Activated naive CD8-positive, alpha-beta T cell treated with anti-CD3 and anti-CD28 coated beads, Interleukin-2, amount 50 U/mL, for 24 hours (primary cell): ENCODE measurements at regions not wholly inside any gene's neighbourhood (a gene's known extent, or its start where the extent isn't known, plus 50 kb on each side); places are given as distances from the start of the nearest gene placed in this dataset.
"Not testable (repeated sequence)": the region's sequence is repeated elsewhere in the genome, so short reads cannot be mapped to it uniquely, and the experiment has no call there.

Source experiments
- ATAC-seq: fragments of 150-1000 bp; cut with Tn5 transposase; one replicate; pipeline ENCODE4 v1.10.0; 2021
- DNase-seq: peaks from one replicate; pipeline ENCODE4 v3.0.0; 2021
- H3K27ac Mint-ChIP-seq: one replicate; pipeline ENCODE4 v1.8.0; 2021; ENCODE audit warnings: mild to moderate bottlenecking, mixed read lengths
- H3K27me3 Mint-ChIP-seq: one replicate; pipeline ENCODE4 v1.8.0; 2021; ENCODE audit warnings: mixed read lengths
- H3K36me3 Mint-ChIP-seq: one replicate; pipeline ENCODE4 v1.8.0; 2021; ENCODE audit warnings: low read depth, mixed read lengths
- H3K4me1 Mint-ChIP-seq: one replicate; pipeline ENCODE4 v1.8.0; 2021; ENCODE audit warnings: mixed read lengths
- H3K4me3 Mint-ChIP-seq: one replicate; pipeline ENCODE4 v1.8.0; 2021; ENCODE audit warnings: mild to moderate bottlenecking, moderate library complexity, mixed read lengths
- H3K9me3 Mint-ChIP-seq: one replicate; pipeline ENCODE4 v1.8.0; 2021; ENCODE audit warnings: mixed read lengths

- DNase-seq (peak; percentile 84), ATAC-seq (peak; percentile 82)
- Mint-ChIP-seq H3K27ac (peak overlapping the region; percentile 52), H3K27me3 (no peaks in the 10 kb centered on the region), H3K4me1 (peaks cover 11% of the 10 kb centered on the region), H3K9me3 (no peaks in the 10 kb centered on the region), H3K36me3 (no peaks in the 10 kb centered on the region), H3K4me3 (peak overlapping the region; percentile 46)
Measured at GRCh38 chr7:66413379-66414114, 208.4 kb downstream of the TPST1 start.

DNA sequence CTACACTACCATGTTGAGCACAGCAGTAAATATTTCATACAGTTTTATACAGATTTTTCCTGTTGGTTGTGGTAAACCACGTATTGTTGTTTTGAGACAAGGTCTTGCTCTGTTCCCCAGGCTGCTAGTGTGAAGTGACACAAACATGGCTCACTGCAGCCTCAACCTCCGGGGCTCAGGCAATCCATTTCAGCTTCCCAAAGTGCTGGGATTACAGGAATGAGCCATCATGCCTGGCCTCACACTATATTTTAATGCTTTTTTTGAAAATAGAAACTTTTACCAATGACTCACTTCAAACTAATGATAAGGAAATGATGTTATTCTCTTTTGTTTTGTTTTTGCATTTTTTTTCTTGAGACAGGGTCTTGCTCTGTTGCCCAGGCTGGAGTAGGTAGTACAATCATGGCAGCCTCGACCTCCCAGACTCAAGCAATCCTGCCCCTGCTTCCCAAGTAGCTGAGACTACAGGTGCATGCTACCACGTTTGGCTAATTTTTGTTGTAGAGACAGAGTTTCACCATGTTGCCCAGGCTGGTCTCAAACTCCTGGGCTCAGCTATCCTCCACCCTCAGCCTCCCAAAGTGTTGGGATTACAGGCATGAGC is 210.6 kb downstream of the TPST1 start:
- DNase-seq (no peak), ATAC-seq (no peak)
- no peaks in the 10 kb centered on the region for H3K9me3 Mint-ChIP-seq
- no peaks in the 10 kb centered on the region for H3K27me3 Mint-ChIP-seq
- no peaks in the 10 kb centered on the region for H3K36me3 Mint-ChIP-seq
- H3K4me1 Mint-ChIP-seq: peaks cover 11% of the 10 kb centered on the region
- no peak overlapping the region for H3K27ac Mint-ChIP-seq
- no peak overlapping the region for H3K4me3 Mint-ChIP-seq

- H3K4me1 Mint-ChIP-seq: peaks cover 10% of the 10 kb centered on the region
- H3K27ac Mint-ChIP-seq: no peak overlapping the region
- H3K36me3 Mint-ChIP-seq: peaks cover 1% of the 10 kb centered on the region
- H3K4me3 Mint-ChIP-seq: no peak overlapping the region
- DNase-seq (no peak), ATAC-seq (no peak)
- H3K9me3 Mint-ChIP-seq: no peaks in the 10 kb centered on the region
- no peaks in the 10 kb centered on the region for H3K27me3 Mint-ChIP-seq
Measured at GRCh38 chr7:66418537-66418936, 210.1 kb upstream of the KCTD7 start.

DNA sequence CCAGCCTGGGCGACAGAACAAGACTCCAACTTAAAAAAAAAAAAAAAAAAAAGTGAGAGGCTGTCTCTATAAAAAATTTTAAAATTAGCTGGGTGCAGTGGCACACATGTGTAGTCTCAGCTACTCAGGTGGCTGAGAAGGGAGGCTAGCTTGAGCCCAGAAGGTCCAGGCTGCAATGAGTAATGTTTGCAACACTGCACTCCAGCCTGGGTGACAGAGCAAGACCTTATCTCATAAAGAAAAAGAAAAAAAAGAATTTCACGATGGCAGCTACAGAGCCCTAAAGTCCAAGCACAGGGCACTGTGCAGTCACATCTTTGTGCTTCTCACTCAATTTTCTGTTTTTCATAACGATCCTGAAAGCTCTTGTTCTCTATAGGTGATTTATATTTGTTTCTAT is 209.5 kb upstream of the KCTD7 start:
- no peak overlapping the region for H3K27ac Mint-ChIP-seq
- peaks cover 3% of the 10 kb centered on the region for H3K36me3 Mint-ChIP-seq
- no peaks in the 10 kb centered on the region for H3K9me3 Mint-ChIP-seq
- ATAC-seq (no peak), DNase-seq (no peak)
- H3K4me3 Mint-ChIP-seq: no peak overlapping the region
- H3K27me3 Mint-ChIP-seq: no peaks in the 10 kb centered on the region
- peaks cover 4% of the 10 kb centered on the region for H3K4me1 Mint-ChIP-seq

GRCh38 chr7:66421830-66422475 is 206.7 kb upstream of the KCTD7 start:
- Mint-ChIP-seq H3K27ac (no peak overlapping the region), H3K9me3 (no peaks in the 10 kb centered on the region), H3K27me3 (no peaks in the 10 kb centered on the region), H3K36me3 (peaks cover 3% of the 10 kb centered on the region), H3K4me1 (no peaks in the 10 kb centered on the region), H3K4me3 (no peak overlapping the region)
- DNase-seq (no peak), ATAC-seq (no peak)

- DNase-seq (no peak), ATAC-seq (no peak)
- Mint-ChIP-seq H3K4me3 (no peak overlapping the region), H3K4me1 (no peaks in the 10 kb centered on the region), H3K27ac (no peak overlapping the region), H3K9me3 (no peaks in the 10 kb centered on the region), H3K27me3 (no peaks in the 10 kb centered on the region), H3K36me3 (peaks cover 3% of the 10 kb centered on the region)
Measured at GRCh38 chr7:66423729-66424128, 205.0 kb upstream of the KCTD7 start.

DNA sequence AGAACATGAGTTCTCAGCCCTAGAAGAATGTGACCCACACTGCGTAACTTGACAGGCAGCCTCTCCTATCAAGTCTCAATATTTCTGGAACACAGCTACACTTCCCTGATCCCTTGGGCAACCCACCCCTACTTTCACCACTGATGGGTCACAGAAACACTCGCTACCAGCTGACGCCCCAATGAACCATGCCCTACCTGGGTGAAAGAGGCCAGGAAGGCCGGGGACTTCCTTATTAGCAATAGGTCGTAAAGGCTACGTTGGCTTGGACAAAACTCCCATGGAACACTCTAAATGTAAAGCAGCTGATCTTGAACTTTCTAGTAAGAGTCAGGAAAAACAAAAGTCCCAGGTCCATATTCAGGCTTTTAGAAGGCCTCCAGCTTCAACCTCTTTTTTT is 202.3 kb upstream of the KCTD7 start:
- ATAC-seq: no peak
- peaks cover 3% of the 10 kb centered on the region for H3K36me3 Mint-ChIP-seq

DNA sequence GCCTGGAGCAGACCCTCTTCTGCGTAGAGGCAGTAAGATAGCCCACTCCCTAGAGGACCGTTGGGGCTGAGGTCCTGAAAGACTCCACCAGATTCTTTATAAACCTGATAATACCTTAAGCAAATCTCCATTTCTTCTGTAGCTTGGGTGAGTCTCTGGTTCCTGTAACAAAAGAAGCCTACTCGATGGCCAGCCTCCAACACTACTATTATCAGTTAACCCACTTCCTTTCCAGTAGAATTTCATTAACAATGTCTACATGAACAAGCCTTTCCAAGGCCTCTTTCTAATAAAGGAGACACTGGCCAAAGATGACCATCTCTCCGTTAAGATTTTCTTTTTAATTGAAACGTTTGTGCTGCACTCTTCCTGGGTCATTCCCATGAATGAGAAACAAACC is 201.7 kb upstream of the KCTD7 start:
- Mint-ChIP-seq H3K27me3 (no peaks in the 10 kb centered on the region), H3K27ac (no peak overlapping the region), H3K36me3 (peaks cover 3% of the 10 kb centered on the region), H3K9me3 (no peaks in the 10 kb centered on the region), H3K4me1 (no peaks in the 10 kb centered on the region), H3K4me3 (no peak overlapping the region)
- no peak for ATAC-seq
- no peak for DNase-seq

More for the DNA sequence above, 202.3 kb upstream of the KCTD7 start:
- Mint-ChIP-seq H3K9me3 (no peaks in the 10 kb centered on the region), H3K4me3 (no peak overlapping the region), H3K27ac (no peak overlapping the region), H3K27me3 (no peaks in the 10 kb centered on the region), H3K4me1 (no peaks in the 10 kb centered on the region)
- DNase-seq: no peak

- H3K27ac Mint-ChIP-seq: no peak overlapping the region
- no peaks in the 10 kb centered on the region for H3K9me3 Mint-ChIP-seq
- H3K27me3 Mint-ChIP-seq: no peaks in the 10 kb centered on the region
- DNase-seq: no peak
- no peak overlapping the region for H3K4me3 Mint-ChIP-seq
- ATAC-seq: no peak
- peaks cover 3% of the 10 kb centered on the region for H3K36me3 Mint-ChIP-seq
- no peaks in the 10 kb centered on the region for H3K4me1 Mint-ChIP-seq
Measured at GRCh38 chr7:66427956-66428355, 200.7 kb upstream of the KCTD7 start.

DNA sequence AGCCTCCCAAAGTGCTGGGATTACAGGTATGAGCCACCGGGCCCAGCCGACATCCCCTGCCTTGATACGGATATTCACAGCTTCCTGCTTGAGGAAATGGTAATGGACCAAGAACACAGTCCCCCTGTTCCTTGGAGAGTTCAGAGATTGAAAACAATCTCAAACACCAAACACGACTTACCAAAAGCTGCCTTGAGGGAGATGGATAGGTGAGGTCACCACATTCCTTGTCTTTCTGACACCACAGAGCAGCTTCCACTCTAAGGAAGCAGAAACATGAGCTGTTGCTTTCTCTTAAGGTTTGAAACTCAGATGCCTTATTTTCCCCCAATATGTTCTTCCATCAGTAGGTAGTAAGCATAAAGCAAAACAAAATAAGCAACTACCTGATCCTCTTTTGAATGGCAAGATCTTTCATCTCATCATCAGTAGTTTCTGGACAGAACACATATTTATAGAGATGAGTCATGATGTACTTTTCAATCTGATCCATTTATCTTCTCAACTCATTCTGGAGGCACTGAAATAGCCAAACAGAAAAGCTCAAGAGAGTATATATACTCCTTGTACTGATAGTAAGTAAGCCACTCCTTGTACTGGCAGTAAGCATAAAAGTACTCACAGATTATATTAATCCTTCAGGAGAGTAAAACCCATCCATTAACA is 199.1 kb upstream of the KCTD7 start:
- Mint-ChIP-seq H3K36me3 (no peaks in the 10 kb centered on the region), H3K9me3 (no peaks in the 10 kb centered on the region), H3K27me3 (no peaks in the 10 kb centered on the region), H3K4me3 (no peak overlapping the region), H3K4me1 (no peaks in the 10 kb centered on the region), H3K27ac (no peak overlapping the region)
- DNase-seq (no peak), ATAC-seq (no peak)

DNA sequence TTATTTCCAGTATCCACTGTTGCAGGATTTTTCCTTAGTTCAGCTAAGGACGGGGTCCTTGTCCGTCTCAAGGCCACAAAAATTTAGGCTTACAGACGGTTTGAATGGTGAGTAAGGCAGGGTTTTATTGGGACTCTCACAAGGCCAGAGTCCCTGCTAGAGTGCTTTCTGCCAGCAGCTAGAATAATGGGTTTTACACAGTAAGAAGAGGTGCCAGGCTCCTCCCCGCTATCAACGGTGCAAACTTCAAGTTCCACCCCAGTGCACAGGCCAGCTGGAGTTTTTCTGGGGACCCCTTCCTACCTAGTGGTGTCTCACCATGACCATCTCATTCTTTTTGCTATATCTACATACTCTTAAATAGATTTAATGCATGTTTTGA is 198.5 kb upstream of the KCTD7 start:
- Mint-ChIP-seq H3K9me3 (no peaks in the 10 kb centered on the region), H3K36me3 (no peaks in the 10 kb centered on the region), H3K4me3 (no peak overlapping the region), H3K4me1 (no peaks in the 10 kb centered on the region), H3K27me3 (no peaks in the 10 kb centered on the region), H3K27ac (no peak overlapping the region)
- ATAC-seq (no peak), DNase-seq (no peak)

DNA sequence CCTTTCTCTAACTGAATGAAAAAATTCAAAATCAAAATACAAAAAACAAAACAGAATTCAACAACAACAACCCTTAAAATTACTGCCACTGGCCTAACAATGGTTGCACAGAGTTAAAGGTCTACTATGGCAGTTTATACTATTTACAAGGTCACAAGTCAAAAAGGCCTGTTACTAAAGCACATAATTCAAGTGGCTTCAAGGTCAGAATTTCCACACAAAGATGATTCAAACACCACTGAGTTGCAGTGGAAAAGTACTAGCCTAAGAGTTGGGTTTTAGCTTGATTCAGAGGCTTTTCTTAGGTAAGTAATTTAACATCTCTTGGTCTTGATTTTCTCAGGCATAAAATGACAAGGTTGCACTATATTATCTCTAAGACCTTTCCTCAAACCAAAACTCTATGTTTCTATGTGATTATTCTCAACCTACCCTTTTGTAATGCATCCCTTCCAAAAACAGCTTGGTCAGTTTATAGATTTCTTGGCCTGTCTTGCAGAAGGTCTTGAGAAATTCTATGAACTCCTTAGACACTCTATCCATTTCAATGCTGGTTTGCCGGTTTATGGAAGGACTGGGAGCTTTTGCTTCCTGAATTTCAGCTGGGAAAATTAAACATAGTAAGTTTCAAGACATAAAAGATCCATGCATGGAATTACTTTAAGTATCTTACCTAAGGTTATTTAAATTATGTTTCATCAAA is 189.8 kb upstream of the KCTD7 start:
- not testable (repeated sequence) for H3K9me3 Mint-ChIP-seq, H3K4me3 Mint-ChIP-seq, H3K27me3 Mint-ChIP-seq, DNase-seq, H3K36me3 Mint-ChIP-seq, H3K4me1 Mint-ChIP-seq, H3K27ac Mint-ChIP-seq
- peak; percentile 49 for ATAC-seq

- H3K27me3 Mint-ChIP-seq: no peaks in the 10 kb centered on the region
- DNase-seq (no peak), ATAC-seq (no peak)
- H3K27ac Mint-ChIP-seq: no peak overlapping the region
- H3K36me3 Mint-ChIP-seq: peaks cover 6% of the 10 kb centered on the region
- peaks cover 8% of the 10 kb centered on the region for H3K4me1 Mint-ChIP-seq
- H3K4me3 Mint-ChIP-seq: no peak overlapping the region
- no peaks in the 10 kb centered on the region for H3K9me3 Mint-ChIP-seq
Measured at GRCh38 chr7:66442385-66442784, 186.3 kb upstream of the KCTD7 start.

DNA sequence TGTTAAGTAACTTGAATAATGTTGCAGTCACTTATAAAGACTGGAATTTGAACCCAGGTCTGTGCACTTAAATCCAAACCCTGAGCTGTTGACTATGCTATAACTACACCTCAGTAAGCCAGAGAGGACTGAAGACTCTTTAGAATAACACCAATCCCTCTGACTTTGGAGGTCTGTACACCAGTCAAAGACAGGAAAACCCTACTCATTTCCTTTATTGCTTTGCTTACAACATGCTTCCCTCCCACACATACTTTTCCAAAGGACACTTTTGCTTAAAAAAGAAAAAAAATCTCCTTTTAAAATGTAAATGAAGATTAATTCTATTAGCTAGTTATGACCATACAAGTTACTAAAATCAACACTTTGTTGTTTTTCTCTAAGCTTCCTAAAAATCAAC is 184.7 kb upstream of the KCTD7 start:
- Mint-ChIP-seq H3K27me3 (no peaks in the 10 kb centered on the region), H3K4me1 (peaks cover 8% of the 10 kb centered on the region), H3K27ac (no peak overlapping the region), H3K4me3 (no peak overlapping the region), H3K36me3 (peaks cover 13% of the 10 kb centered on the region), H3K9me3 (no peaks in the 10 kb centered on the region)
- DNase-seq: no peak
- no peak for ATAC-seq
